HG03342 (cell line): ENCODE measurements at regions not wholly inside any gene's neighbourhood (a gene's known extent, or its start where the extent isn't known, plus 50 kb on each side); places are given as distances from the start of the nearest gene placed in this dataset.
"Not testable (repeated sequence)": the region's sequence is repeated elsewhere in the genome, so short reads cannot be mapped to it uniquely, and the experiment has no call there.

Experiments
- ATAC-seq: cut with Tn5 transposase; IDR thresholded peaks from one replicate; pipeline ENCODE4 v1.9.1; 2021; ENCODE audit warnings: mild to moderate bottlenecking, moderate library complexity; ENCODE audit not compliant: unreplicated experiment

GRCh38 chr13:43946281-43946680, 66.6 kb downstream of the LACC1 start:
- ATAC-seq: no peak

GRCh38 chr13:43947897-43948458, 68.3 kb downstream of the LACC1 start:
- ATAC-seq: no peak

GRCh38 chr13:43953370-43953769, 73.7 kb downstream of the LACC1 start:
- ATAC-seq: no peak

- ATAC-seq: not testable (repeated sequence)
Observed at GRCh38 chr13:43956975-43957374, 77.3 kb downstream of the LACC1 start.

- ATAC-seq: no peak
Observed at GRCh38 chr13:43959291-43959690, 79.6 kb downstream of the LACC1 start.

GRCh38 chr13:43961909-43962308, 82.2 kb downstream of the LACC1 start:
- ATAC-seq: no peak

- ATAC-seq: no peak
Observed at GRCh38 chr13:43963726-43964125, 84.0 kb downstream of the LACC1 start.

- ATAC-seq: no peak
Observed at GRCh38 chr13:43964698-43965458, 85.2 kb downstream of the LACC1 start.

GRCh38 chr13:43965459-43965845, 85.7 kb downstream of the LACC1 start:
- no peak for ATAC-seq

- not testable (repeated sequence) for ATAC-seq
Observed at GRCh38 chr13:43968251-43968942, 88.7 kb downstream of the LACC1 start.

GRCh38 chr13:43968943-43969690, 89.4 kb downstream of the LACC1 start:
- not testable (repeated sequence) for ATAC-seq

- ATAC-seq: not testable (repeated sequence)
Observed at GRCh38 chr13:43969919-43970318, 90.2 kb downstream of the LACC1 start.

- not testable (repeated sequence) for ATAC-seq
Observed at GRCh38 chr13:43970520-43971242, 91.0 kb downstream of the LACC1 start.

- ATAC-seq: not testable (repeated sequence)
Observed at GRCh38 chr13:43971324-43971723, 91.6 kb downstream of the LACC1 start.

- ATAC-seq: no peak
Observed at GRCh38 chr13:43977911-43978310, 98.2 kb downstream of the LACC1 start.

GRCh38 chr13:43978688-43979087, 99.0 kb downstream of the LACC1 start:
- ATAC-seq: no peak

GRCh38 chr13:43979492-43979891, 99.8 kb downstream of the LACC1 start:
- no peak for ATAC-seq

GRCh38 chr13:43980587-43980986, 100.9 kb downstream of the LACC1 start:
- no peak for ATAC-seq

- ATAC-seq: no peak
Observed at GRCh38 chr13:43981091-43981490, 101.4 kb downstream of the LACC1 start.

GRCh38 chr13:43981512-43982301, 102.0 kb downstream of the LACC1 start:
- no peak for ATAC-seq
